HUES48 (cell line): ENCODE measurements at regions not wholly inside any gene's neighbourhood (a gene's known extent, or its start where the extent isn't known, plus 50 kb on each side); places are given as distances from the start of the nearest gene placed in this dataset.

Source experiments
- H3K27ac ChIP-seq: one replicate; pipeline ENCODE4 v1.7.0; 2013; ENCODE audit warnings: low read depth, low read length, inconsistent platforms
- H3K27me3 ChIP-seq: 2 replicates; pipeline ENCODE4 v1.6.1; 2013; ENCODE audit warnings: mild to moderate bottlenecking, low read length; ENCODE audit not compliant: control insufficient read depth, insufficient read depth
- H3K36me3 ChIP-seq: 2 replicates; pipeline ENCODE4 v1.6.1; 2013; ENCODE audit warnings: low read length; ENCODE audit not compliant: control insufficient read depth, insufficient read depth
- H3K4me1 ChIP-seq: 2 replicates; pipeline ENCODE4 v1.6.1; 2013; ENCODE audit warnings: mild to moderate bottlenecking, low read length; ENCODE audit not compliant: control insufficient read depth, insufficient read depth
- H3K4me3 ChIP-seq: 2 replicates; pipeline ENCODE4 v1.5.1; 2013; ENCODE audit warnings: mild to moderate bottlenecking, low read depth, low read length
- H3K9ac ChIP-seq: 2 replicates; pipeline ENCODE4 v1.6.1; 2013; ENCODE audit warnings: mild to moderate bottlenecking, low read depth, low read length, moderate library complexity
- H3K9me3 ChIP-seq: 2 replicates; pipeline ENCODE4 v1.6.1; 2013; ENCODE audit warnings: low read length; ENCODE audit not compliant: control insufficient read depth, insufficient read depth

DNA sequence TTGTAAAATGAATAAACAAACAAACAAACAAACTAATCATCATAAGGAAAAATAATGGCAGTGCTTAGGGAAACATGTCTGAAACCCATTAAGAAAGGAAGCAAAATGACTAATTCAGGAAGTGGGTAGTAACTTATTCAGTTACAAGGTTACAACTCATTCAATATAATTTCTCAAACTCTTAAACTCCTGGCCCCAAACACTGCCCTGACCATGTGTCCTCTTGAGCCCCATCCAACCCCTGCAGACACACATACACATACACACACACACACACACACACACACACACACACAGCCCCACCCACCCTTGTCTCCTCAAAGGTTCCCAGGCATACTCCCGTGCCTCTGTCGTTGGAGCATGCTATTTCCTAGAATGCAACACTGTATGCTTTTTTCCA is 193.9 kb downstream of the SEC61B start:
- H3K27ac ChIP-seq, result no peak overlapping the region
- no peak overlapping the region for H3K4me3 ChIP-seq
- no peak overlapping the region for H3K9ac ChIP-seq
- no peaks in the 10 kb centered on the region; the same call in 1 of the 2 replicates for H3K4me1 ChIP-seq
- no peaks in the 10 kb centered on the region for H3K9me3 ChIP-seq
- no peaks in the 10 kb centered on the region for H3K36me3 ChIP-seq
- no peaks in the 10 kb centered on the region for H3K27me3 ChIP-seq

DNA sequence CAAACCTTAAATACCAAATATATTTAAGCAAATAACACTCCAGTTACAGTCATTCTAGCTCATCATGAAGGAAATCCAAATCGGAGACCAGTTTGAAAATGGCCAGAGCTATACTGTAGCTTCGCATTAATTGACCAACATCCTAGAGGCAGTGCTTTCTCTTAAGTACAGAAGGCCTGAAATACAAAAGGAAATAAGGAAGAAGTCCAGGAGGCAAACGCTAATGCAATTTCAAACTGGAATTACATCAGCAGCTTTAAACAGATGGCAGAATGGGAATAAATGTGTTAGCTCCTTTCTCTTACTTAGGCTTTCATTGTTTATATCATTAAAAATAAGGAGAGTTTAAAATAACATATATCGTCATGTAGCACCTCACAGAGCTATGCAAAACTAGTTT is 197.0 kb downstream of the SEC61B start:
- no peaks in the 10 kb centered on the region for H3K27me3 ChIP-seq
- no peak overlapping the region for H3K4me3 ChIP-seq
- no peaks in the 10 kb centered on the region; the same call in 1 of the 2 replicates for H3K4me1 ChIP-seq
- H3K36me3 ChIP-seq, result no peaks in the 10 kb centered on the region
- no peaks in the 10 kb centered on the region for H3K9me3 ChIP-seq
- no peak overlapping the region for H3K9ac ChIP-seq
- H3K27ac ChIP-seq, result no peak overlapping the region

DNA sequence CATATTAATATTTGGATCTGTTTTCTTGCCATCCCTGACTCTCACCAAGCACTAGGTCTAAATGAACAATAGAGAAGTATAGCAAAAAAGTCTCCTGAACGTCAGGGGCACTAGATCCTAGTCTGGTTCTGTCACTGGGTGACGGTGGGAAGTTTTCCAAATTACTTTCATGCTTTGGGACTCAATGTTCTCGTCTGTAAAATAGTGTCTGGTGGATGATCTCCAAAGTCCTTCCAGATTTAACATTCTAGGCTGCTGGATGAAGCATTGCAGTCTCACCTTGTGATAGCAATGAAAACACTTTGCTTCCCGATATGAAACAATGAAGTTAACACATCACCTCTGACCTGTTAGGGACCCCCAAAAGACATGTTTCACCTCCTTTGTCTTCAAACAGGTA is 199.3 kb downstream of the SEC61B start:
- Histone ChIP-seq H3K4me1 (no peaks in the 10 kb centered on the region; the same call in 1 of the 2 replicates), H3K27ac (no peak overlapping the region), H3K36me3 (no peaks in the 10 kb centered on the region), H3K4me3 (no peak overlapping the region), H3K27me3 (no peaks in the 10 kb centered on the region), H3K9ac (no peak overlapping the region), H3K9me3 (no peaks in the 10 kb centered on the region)

DNA sequence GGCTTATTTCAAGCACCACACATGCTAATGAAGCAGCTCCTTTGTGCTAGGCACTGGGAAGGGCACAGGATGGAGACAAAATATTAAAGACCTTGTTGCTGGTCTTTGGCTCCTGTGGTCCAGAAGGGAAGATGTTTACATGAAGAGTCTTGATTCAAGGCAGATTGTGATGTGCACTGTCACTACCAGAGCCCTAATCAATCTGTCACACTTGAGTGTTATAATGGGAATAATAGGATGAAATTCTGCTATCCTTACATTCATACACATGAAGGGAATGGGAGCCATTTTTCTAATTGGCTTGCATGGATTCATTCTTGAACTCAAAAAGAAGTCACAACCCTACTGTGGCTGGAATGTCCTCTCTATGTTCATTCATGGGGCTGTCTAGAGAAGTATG is 203.0 kb downstream of the SEC61B start:
- Histone ChIP-seq H3K9ac (no peak overlapping the region), H3K4me3 (no peak overlapping the region), H3K27me3 (no peaks in the 10 kb centered on the region), H3K36me3 (no peaks in the 10 kb centered on the region), H3K9me3 (no peaks in the 10 kb centered on the region), H3K4me1 (no peaks in the 10 kb centered on the region), H3K27ac (no peak overlapping the region)

DNA sequence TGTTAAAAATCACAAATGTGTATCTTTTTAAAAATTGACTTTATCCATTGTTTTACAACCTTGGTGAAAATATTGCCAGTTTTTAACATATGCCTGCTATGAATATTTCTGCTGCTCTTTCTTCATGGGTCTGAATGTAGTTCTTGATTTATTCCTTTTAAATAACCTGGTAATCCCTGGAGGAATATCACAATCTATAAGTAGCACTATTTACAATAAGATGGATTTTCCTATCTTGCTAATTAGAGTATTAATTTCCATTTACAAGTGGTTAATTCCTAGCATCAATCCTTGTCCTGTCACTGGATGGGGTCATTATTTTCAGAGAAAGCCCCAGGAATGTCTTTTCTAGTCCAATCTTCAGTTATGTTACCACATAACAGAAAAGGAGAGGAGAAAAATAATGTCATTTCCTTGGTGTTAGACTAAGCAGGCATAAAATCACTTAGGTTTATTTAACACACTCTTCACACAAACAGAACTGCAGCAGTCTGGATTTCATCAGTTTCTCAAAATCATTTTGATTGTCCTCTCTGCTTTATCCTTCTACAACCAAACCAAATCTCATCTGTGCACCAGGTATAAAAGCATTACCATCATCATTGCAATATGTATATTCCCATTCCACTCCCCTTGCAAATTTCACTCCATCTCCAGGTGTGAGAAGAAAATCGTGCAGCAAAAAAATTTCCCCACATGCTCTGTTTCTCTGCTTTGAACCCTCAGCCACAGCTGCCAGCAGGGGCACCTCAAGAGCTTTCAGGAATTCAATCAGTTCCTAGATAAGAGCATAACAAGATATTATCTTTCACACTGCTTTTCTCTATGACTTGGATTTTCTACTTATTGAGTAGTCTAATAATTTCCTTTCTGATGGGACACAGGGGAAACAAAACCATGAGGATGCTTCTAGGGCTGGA is 204.1 kb downstream of the SEC61B start:
- Histone ChIP-seq H3K4me1 (no peaks in the 10 kb centered on the region), H3K9me3 (no peaks in the 10 kb centered on the region), H3K9ac (no peak overlapping the region), H3K27ac (no peak overlapping the region), H3K4me3 (no peak overlapping the region), H3K27me3 (no peaks in the 10 kb centered on the region), H3K36me3 (no peaks in the 10 kb centered on the region)

DNA sequence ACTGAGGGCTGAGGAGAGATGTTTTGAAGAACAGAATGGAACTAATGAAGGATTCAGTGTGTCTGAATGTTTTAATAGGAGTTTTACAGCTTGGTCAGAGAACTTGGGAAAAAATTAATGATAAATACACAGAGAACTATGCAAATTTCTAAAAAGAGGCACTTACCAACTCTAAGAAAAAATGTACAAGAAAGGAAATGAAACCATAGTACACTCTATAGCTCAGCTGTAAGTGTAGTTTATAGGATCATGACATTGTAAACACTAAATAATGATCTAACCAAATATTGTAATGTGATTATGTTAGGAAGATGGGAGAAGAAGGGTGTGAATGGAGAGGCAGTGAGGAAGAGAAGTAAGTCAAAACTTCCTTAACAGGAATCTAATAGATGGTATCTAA is 205.2 kb downstream of the SEC61B start:
- H3K9me3 ChIP-seq, result no peaks in the 10 kb centered on the region
- H3K27me3 ChIP-seq, result no peaks in the 10 kb centered on the region
- H3K4me1 ChIP-seq, result no peaks in the 10 kb centered on the region
- no peak overlapping the region for H3K4me3 ChIP-seq
- H3K27ac ChIP-seq, result no peak overlapping the region
- no peaks in the 10 kb centered on the region for H3K36me3 ChIP-seq
- H3K9ac ChIP-seq, result no peak overlapping the region

DNA sequence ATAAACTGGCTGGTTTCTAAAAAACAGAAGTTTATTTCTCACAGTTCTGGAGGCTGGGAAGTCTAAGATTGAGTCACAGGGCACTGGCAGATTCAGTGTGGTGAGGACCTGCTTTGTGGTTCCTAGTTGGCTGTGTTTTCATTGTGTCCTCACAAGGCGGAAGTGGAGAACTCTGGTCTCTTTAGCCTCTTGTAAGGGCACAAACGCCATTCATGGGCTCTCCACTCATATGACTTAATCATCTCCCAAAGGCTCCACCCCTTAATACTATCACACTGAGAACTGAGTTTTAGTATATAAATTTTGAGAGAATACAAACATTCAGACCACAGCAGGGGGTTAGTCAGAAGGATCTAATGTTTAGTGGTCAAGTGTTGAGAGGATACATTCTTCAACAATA is 208.2 kb downstream of the SEC61B start:
- Histone ChIP-seq H3K4me3 (no peak overlapping the region), H3K4me1 (no peaks in the 10 kb centered on the region), H3K27me3 (no peaks in the 10 kb centered on the region), H3K9ac (no peak overlapping the region), H3K36me3 (no peaks in the 10 kb centered on the region), H3K27ac (no peak overlapping the region), H3K9me3 (no peaks in the 10 kb centered on the region)

DNA sequence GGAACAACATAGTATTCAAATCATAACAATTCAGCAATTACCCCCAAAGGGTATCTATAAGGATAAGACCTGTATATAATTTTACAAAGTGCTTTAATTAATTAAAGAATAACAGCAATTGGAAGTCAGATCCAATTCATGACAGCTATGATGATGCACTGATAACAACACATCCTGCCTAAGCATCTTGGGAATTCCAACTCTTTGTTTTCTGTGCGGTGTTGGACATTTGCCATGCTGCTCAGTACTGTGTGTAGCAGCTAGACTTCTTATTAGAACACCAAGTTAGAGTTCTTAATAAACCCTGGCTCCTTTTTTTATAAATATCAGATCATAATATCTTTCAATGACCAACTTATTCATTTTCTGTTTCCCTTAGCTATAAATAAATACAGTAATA is 209.0 kb downstream of the SEC61B start:
- H3K36me3 ChIP-seq, result no peaks in the 10 kb centered on the region
- no peak overlapping the region for H3K27ac ChIP-seq
- H3K27me3 ChIP-seq, result no peaks in the 10 kb centered on the region
- H3K4me1 ChIP-seq, result no peaks in the 10 kb centered on the region
- H3K4me3 ChIP-seq, result no peak overlapping the region
- H3K9ac ChIP-seq, result no peak overlapping the region
- H3K9me3 ChIP-seq, result no peaks in the 10 kb centered on the region

DNA sequence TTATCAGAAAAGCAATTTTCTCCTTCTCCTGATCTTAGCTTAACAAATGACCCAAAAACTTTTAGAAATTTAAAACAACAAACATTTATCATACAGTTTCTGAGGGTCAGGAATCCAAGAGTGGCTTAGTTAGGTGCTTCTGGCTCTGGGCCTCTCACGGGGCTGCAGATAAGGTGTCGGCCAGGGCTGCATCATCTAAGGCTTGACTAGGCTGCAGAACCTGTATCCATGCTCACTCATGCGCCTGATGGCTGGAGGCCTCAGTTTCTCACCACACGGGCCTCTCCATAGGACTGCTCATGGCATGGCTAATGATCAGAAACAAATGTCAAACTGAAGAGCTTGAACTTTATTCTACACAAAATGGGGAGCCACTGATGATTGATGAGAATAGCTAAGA is 210.0 kb downstream of the SEC61B start:
- no peak overlapping the region for H3K27ac ChIP-seq
- 0 out of 2 replicates have a peak, but pooled peaks cover 4% of the 10 kb centered on the region for H3K4me1 ChIP-seq
- no peaks in the 10 kb centered on the region for H3K27me3 ChIP-seq
- H3K36me3 ChIP-seq, result no peaks in the 10 kb centered on the region
- no peaks in the 10 kb centered on the region for H3K9me3 ChIP-seq
- no peak overlapping the region for H3K9ac ChIP-seq
- no peak overlapping the region for H3K4me3 ChIP-seq

DNA sequence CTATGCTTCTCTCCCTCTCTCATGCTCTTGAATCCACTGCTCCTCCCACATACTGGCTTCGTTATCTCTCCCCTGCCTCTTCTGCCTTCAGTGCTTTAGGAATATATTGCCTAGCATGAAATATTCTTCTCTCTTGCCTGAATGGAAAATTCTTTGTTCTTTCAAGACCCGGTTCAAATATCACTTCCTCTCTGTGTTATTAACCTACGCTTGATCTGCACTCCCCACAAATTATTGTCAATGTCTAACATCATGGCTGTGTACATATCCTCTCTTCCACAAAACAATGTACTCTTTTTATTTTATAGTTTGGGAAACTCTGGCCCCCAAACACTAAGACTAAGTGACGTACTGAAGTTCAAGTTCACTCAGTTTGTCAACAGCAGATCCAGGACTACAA is 211.0 kb downstream of the SEC61B start:
- no peaks in the 10 kb centered on the region for H3K27me3 ChIP-seq
- H3K4me1 ChIP-seq, result 0 out of 2 replicates have a peak, but pooled peaks cover 4% of the 10 kb centered on the region
- no peak overlapping the region for H3K27ac ChIP-seq
- no peaks in the 10 kb centered on the region for H3K36me3 ChIP-seq
- no peaks in the 10 kb centered on the region for H3K9me3 ChIP-seq
- H3K9ac ChIP-seq, result no peak overlapping the region
- H3K4me3 ChIP-seq, result no peak overlapping the region

DNA sequence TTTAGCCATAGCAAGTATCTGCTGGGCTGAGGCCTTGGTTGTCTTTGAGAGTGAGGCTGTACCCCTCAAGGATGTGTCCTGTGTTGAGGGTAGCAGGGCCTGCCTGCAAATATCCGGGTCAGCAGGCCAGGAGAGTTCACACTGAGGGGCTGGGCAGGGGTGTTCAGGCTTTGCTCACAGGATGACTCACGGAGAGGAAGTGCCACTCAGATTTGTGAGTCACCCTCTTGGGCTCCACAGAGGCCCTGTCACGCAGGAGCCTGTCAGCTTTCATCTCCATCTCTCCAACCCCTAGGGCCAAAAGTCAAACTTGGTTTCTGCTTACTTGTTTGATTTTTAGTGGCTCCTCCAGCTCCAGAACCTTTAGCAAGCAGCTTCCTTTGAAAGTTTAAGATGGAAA is 211.5 kb downstream of the SEC61B start:
- Histone ChIP-seq H3K4me3 (no peak overlapping the region), H3K4me1 (0 out of 2 replicates have a peak, but pooled peaks cover 4% of the 10 kb centered on the region), H3K27me3 (no peaks in the 10 kb centered on the region), H3K36me3 (no peaks in the 10 kb centered on the region), H3K27ac (peak overlapping the region; percentile 51), H3K9ac (no peak overlapping the region), H3K9me3 (no peaks in the 10 kb centered on the region)
